ENCODE measurements at regions not wholly inside any gene's neighbourhood (a gene's known extent, or its start where the extent isn't known, plus 50 kb on each side); places are given as distances from the start of the nearest gene placed in this dataset.

- DNase-seq = no peak
These were observed 95.6 kb upstream of the SLC4A4 start for GRCh38 chr4:71243091-71243833.

- no peak for DNase-seq
These were observed 91.1 kb upstream of the SLC4A4 start for GRCh38 chr4:71247706-71248105.

GRCh38 chr4:71251261-71251660, 87.6 kb upstream of the SLC4A4 start:
- no peak for DNase-seq

GRCh38 chr4:71253545-71253944, 85.3 kb upstream of the SLC4A4 start:
- no peak for DNase-seq

GRCh38 chr4:71254451-71255012, 84.3 kb upstream of the SLC4A4 start:
- DNase-seq = no peak

- DNase-seq = no peak
These were observed 82.8 kb upstream of the SLC4A4 start for GRCh38 chr4:71255976-71256375.

GRCh38 chr4:71257761-71258160, 81.1 kb upstream of the SLC4A4 start:
- no peak for DNase-seq

- DNase-seq = no peak
These were observed 80.5 kb upstream of the SLC4A4 start for GRCh38 chr4:71258323-71258722.

- DNase-seq = no peak
These were observed 79.5 kb upstream of the SLC4A4 start for GRCh38 chr4:71259280-71259679.

- DNase-seq = no peak
These were observed 78.9 kb upstream of the SLC4A4 start for GRCh38 chr4:71259911-71260331.

- DNase-seq = no peak
These were observed 78.3 kb upstream of the SLC4A4 start for GRCh38 chr4:71260544-71260943.

GRCh38 chr4:71261001-71261400, 77.8 kb upstream of the SLC4A4 start:
- DNase-seq = no peak

- peak; percentile 2 for DNase-seq
These were observed 77.1 kb upstream of the SLC4A4 start for GRCh38 chr4:71261633-71262121.

- no peak for DNase-seq
These were observed 76.7 kb upstream of the SLC4A4 start for GRCh38 chr4:71262161-71262560.

GRCh38 chr4:71266090-71266794, 72.6 kb upstream of the SLC4A4 start:
- DNase-seq = no peak

- no peak for DNase-seq
These were observed 71.6 kb upstream of the SLC4A4 start for GRCh38 chr4:71267244-71267643.

- no peak for DNase-seq
These were observed 70.7 kb upstream of the SLC4A4 start for GRCh38 chr4:71268166-71268565.

GRCh38 chr4:71269233-71269632, 69.6 kb upstream of the SLC4A4 start:
- DNase-seq = no peak

- DNase-seq = peak; percentile 30
These were observed 67.9 kb upstream of the SLC4A4 start for GRCh38 chr4:71270901-71271300.

GRCh38 chr4:71272976-71273375, 65.8 kb upstream of the SLC4A4 start:
- no peak for DNase-seq

GRCh38 chr4:71275004-71275403, 63.8 kb upstream of the SLC4A4 start:
- no peak for DNase-seq

GRCh38 chr4:71275570-71275969, 63.2 kb upstream of the SLC4A4 start:
- no peak for DNase-seq

GRCh38 chr4:71277353-71277752, 61.5 kb upstream of the SLC4A4 start:
- DNase-seq = no peak

GRCh38 chr4:71283642-71284257, 55.1 kb upstream of the SLC4A4 start:
- DNase-seq = no peak
